ACC112 (cell line): ENCODE measurements at regions not wholly inside any gene's neighbourhood (a gene's known extent, or its start where the extent isn't known, plus 50 kb on each side); places are given as distances from the start of the nearest gene placed in this dataset.

Experiments
- H2AFZ ChIP-seq: fragments of 200-600 bp; sonication (generic); one replicate; pipeline ENCODE4 v1.6.0; 2017; ENCODE audit warnings: antibody characterized with exemption, low read length; ENCODE audit not compliant: unreplicated experiment
- H3K27ac ChIP-seq: fragments of 200-600 bp; sonication (generic); 2 replicates; pipeline ENCODE4 v1.5.1; 2014; ENCODE audit warnings: low read depth, mild to moderate bottlenecking, antibody characterized with exemption, low read length, moderate library complexity
- H3K27me3 ChIP-seq: fragments of 200-600 bp; sonication (generic); 2 replicates; pipeline ENCODE4 v1.6.1; 2014; ENCODE audit warnings: mild to moderate bottlenecking, antibody characterized with exemption, low read length, moderate library complexity, mixed read lengths; ENCODE audit not compliant: insufficient read depth
- H3K36me3 ChIP-seq: fragments of 200-600 bp; sonication (generic); 2 replicates; pipeline ENCODE4 v1.6.1; 2016; ENCODE audit warnings: mild to moderate bottlenecking, antibody characterized with exemption, low read length, moderate library complexity, mixed read lengths; ENCODE audit not compliant: insufficient read depth
- H3K4me1 ChIP-seq: fragments of 200-600 bp; sonication (generic); one replicate; pipeline ENCODE4 v1.6.1; 2016; ENCODE audit warnings: low read length, mixed read lengths; ENCODE audit not compliant: insufficient read depth, unreplicated experiment, control insufficient read depth
- H3K4me3 ChIP-seq: fragments of 200-600 bp; sonication (generic); 2 replicates; pipeline ENCODE4 v1.5.1; 2014; ENCODE audit warnings: mild to moderate bottlenecking, low read depth, low read length
- H3K79me2 ChIP-seq: fragments of 200-600 bp; sonication (generic); one replicate; pipeline ENCODE4 v1.6.0; 2016; ENCODE audit warnings: low read length; ENCODE audit not compliant: control insufficient read depth, unreplicated experiment, insufficient read depth

- H3K79me2 ChIP-seq: no peaks in the 10 kb centered on the region
- H3K27ac ChIP-seq: no peak overlapping the region
- no peaks in the 10 kb centered on the region for H3K36me3 ChIP-seq
- H3K4me1 ChIP-seq: no peaks in the 10 kb centered on the region
- H3K27me3 ChIP-seq: no peaks in the 10 kb centered on the region
- H2AFZ ChIP-seq: no peak overlapping the region
- no peak overlapping the region for H3K4me3 ChIP-seq
Measured at GRCh38 chr2:58501371-58502160, 260.4 kb upstream of the FANCL start.

- no peaks in the 10 kb centered on the region for H3K79me2 ChIP-seq
- H3K27ac ChIP-seq: no peak overlapping the region
- H2AFZ ChIP-seq: no peak overlapping the region
- no peaks in the 10 kb centered on the region for H3K36me3 ChIP-seq
- no peaks in the 10 kb centered on the region for H3K27me3 ChIP-seq
- no peak overlapping the region for H3K4me3 ChIP-seq
- no peaks in the 10 kb centered on the region for H3K4me1 ChIP-seq
Measured at GRCh38 chr2:58497168-58497567, 256.0 kb upstream of the FANCL start.

- no peaks in the 10 kb centered on the region for H3K36me3 ChIP-seq
- H3K27me3 ChIP-seq: no peaks in the 10 kb centered on the region
- H3K4me3 ChIP-seq: no peak overlapping the region
- H3K27ac ChIP-seq: no peak overlapping the region
- H3K4me1 ChIP-seq: no peaks in the 10 kb centered on the region
- no peak overlapping the region for H2AFZ ChIP-seq
- H3K79me2 ChIP-seq: no peaks in the 10 kb centered on the region
Measured at GRCh38 chr2:58495806-58496205, 254.7 kb upstream of the FANCL start.

- H3K36me3 ChIP-seq: no peaks in the 10 kb centered on the region
- H3K4me3 ChIP-seq: no peak overlapping the region
- no peak overlapping the region for H2AFZ ChIP-seq
- H3K4me1 ChIP-seq: no peaks in the 10 kb centered on the region
- H3K27ac ChIP-seq: no peak overlapping the region
- no peaks in the 10 kb centered on the region for H3K27me3 ChIP-seq
- H3K79me2 ChIP-seq: no peaks in the 10 kb centered on the region
Measured at GRCh38 chr2:58494071-58494501, 253.0 kb upstream of the FANCL start.

GRCh38 chr2:58484629-58485028 lies 243.5 kb upstream of the FANCL start:
- no peaks in the 10 kb centered on the region for H3K36me3 ChIP-seq
- no peaks in the 10 kb centered on the region for H3K79me2 ChIP-seq
- no peaks in the 10 kb centered on the region for H3K4me1 ChIP-seq
- no peaks in the 10 kb centered on the region for H3K27me3 ChIP-seq
- no peak overlapping the region for H3K27ac ChIP-seq
- H3K4me3 ChIP-seq: no peak overlapping the region
- no peak overlapping the region for H2AFZ ChIP-seq

GRCh38 chr2:58484221-58484620 lies 243.1 kb upstream of the FANCL start:
- Histone ChIP-seq H2AFZ (no peak overlapping the region), H3K27me3 (no peaks in the 10 kb centered on the region), H3K4me3 (no peak overlapping the region), H3K36me3 (no peaks in the 10 kb centered on the region), H3K27ac (no peak overlapping the region), H3K79me2 (no peaks in the 10 kb centered on the region), H3K4me1 (no peaks in the 10 kb centered on the region)

GRCh38 chr2:58483307-58483706 lies 242.2 kb upstream of the FANCL start:
- no peak overlapping the region for H3K27ac ChIP-seq
- H3K27me3 ChIP-seq: no peaks in the 10 kb centered on the region
- H3K36me3 ChIP-seq: no peaks in the 10 kb centered on the region
- no peaks in the 10 kb centered on the region for H3K79me2 ChIP-seq
- no peaks in the 10 kb centered on the region for H3K4me1 ChIP-seq
- H3K4me3 ChIP-seq: no peak overlapping the region
- no peak overlapping the region for H2AFZ ChIP-seq

- H3K27me3 ChIP-seq: no peaks in the 10 kb centered on the region
- H3K36me3 ChIP-seq: no peaks in the 10 kb centered on the region
- no peak overlapping the region for H2AFZ ChIP-seq
- no peaks in the 10 kb centered on the region for H3K79me2 ChIP-seq
- no peak overlapping the region for H3K27ac ChIP-seq
- H3K4me1 ChIP-seq: no peaks in the 10 kb centered on the region
- no peak overlapping the region for H3K4me3 ChIP-seq
Measured at GRCh38 chr2:58481670-58482069, 240.5 kb upstream of the FANCL start.

- Histone ChIP-seq H3K4me3 (no peak overlapping the region), H3K27me3 (no peaks in the 10 kb centered on the region), H3K79me2 (no peaks in the 10 kb centered on the region), H3K36me3 (no peaks in the 10 kb centered on the region), H3K4me1 (no peaks in the 10 kb centered on the region), H3K27ac (no peak overlapping the region), H2AFZ (no peak overlapping the region)
Measured at GRCh38 chr2:58480141-58480540, 239.0 kb upstream of the FANCL start.

- H3K27ac ChIP-seq: no peak overlapping the region
- H3K36me3 ChIP-seq: no peaks in the 10 kb centered on the region
- no peak overlapping the region for H2AFZ ChIP-seq
- no peaks in the 10 kb centered on the region for H3K79me2 ChIP-seq
- H3K4me1 ChIP-seq: no peaks in the 10 kb centered on the region
- no peak overlapping the region for H3K4me3 ChIP-seq
- H3K27me3 ChIP-seq: no peaks in the 10 kb centered on the region
Measured at GRCh38 chr2:58479535-58480140, 238.5 kb upstream of the FANCL start.

- Histone ChIP-seq H2AFZ (no peak overlapping the region), H3K27ac (no peak overlapping the region), H3K4me1 (no peaks in the 10 kb centered on the region), H3K79me2 (no peaks in the 10 kb centered on the region), H3K27me3 (no peaks in the 10 kb centered on the region), H3K4me3 (no peak overlapping the region), H3K36me3 (no peaks in the 10 kb centered on the region)
Measured at GRCh38 chr2:58476556-58476955, 235.4 kb upstream of the FANCL start.
